ENCODE measurements at regions not wholly inside any gene's neighbourhood (a gene's known extent, or its start where the extent isn't known, plus 50 kb on each side); places are given as distances from the start of the nearest gene placed in this dataset.

DNA sequence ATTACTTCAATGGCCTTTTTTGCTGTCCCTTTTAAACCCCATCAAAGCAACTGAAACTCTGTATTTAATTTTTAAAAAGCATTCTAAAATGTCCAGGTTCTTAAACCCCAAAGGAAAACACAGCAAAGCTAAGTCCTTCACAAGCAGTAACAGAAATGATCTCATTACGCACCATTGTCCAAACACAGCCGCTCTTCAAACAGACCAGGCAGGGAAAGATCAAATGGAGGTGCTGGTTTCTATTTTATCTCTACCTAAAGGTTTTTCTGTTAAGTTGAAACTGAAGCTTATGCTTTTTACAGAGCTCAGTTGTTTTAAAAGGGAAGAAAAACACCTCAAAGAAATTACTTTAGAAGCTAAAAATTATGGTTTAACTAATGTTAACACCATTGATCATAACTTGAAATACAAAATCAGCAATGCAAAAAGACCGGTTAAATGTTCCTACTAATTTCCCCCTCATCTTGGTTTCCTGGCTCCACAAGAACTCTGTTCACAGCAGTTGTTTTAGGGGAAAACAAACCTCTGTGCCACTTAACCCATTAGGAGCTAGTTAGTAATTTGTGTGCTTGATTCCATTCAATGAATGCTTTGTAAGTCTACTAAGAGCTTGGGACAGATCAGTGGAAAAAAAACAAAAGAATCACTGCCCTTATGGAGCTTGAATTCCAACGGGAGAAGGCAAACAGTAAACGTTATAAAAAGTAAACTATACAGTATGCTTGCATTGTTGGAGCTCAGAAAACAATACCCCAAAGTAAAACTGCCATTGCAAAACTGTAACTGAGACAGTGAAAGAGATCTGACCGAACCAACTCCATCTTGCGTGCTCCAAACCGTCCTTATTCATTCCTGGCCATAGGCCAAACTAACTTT, 87.4 kb downstream of the CD24 start:
- no peaks in the 10 kb centered on the region for H3K9me3 ChIP-seq
- DNase-seq = peak; percentile 24
- H3K4me3 ChIP-seq (ENCODE audit: low read depth, low read length) = no peak overlapping the region
- H3K36me3 ChIP-seq = no peaks in the 10 kb centered on the region
- TF ChIP-seq, protein P1, sequence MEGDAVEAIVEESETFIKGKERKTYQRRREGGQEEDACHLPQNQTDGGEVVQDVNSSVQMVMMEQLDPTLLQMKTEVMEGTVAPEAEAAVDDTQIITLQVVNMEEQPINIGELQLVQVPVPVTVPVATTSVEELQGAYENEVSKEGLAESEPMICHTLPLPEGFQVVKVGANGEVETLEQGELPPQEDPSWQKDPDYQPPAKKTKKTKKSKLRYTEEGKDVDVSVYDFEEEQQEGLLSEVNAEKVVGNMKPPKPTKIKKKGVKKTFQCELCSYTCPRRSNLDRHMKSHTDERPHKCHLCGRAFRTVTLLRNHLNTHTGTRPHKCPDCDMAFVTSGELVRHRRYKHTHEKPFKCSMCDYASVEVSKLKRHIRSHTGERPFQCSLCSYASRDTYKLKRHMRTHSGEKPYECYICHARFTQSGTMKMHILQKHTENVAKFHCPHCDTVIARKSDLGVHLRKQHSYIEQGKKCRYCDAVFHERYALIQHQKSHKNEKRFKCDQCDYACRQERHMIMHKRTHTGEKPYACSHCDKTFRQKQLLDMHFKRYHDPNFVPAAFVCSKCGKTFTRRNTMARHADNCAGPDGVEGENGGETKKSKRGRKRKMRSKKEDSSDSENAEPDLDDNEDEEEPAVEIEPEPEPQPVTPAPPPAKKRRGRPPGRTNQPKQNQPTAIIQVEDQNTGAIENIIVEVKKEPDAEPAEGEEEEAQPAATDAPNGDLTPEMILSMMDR (IDR thresholded peaks at IDR 0.05; ENCODE audit: low read depth, low read length) = no peak
- H3K27me3 ChIP-seq = no peaks in the 10 kb centered on the region
- peaks cover 49% of the 10 kb centered on the region for H3K4me1 ChIP-seq

DNA sequence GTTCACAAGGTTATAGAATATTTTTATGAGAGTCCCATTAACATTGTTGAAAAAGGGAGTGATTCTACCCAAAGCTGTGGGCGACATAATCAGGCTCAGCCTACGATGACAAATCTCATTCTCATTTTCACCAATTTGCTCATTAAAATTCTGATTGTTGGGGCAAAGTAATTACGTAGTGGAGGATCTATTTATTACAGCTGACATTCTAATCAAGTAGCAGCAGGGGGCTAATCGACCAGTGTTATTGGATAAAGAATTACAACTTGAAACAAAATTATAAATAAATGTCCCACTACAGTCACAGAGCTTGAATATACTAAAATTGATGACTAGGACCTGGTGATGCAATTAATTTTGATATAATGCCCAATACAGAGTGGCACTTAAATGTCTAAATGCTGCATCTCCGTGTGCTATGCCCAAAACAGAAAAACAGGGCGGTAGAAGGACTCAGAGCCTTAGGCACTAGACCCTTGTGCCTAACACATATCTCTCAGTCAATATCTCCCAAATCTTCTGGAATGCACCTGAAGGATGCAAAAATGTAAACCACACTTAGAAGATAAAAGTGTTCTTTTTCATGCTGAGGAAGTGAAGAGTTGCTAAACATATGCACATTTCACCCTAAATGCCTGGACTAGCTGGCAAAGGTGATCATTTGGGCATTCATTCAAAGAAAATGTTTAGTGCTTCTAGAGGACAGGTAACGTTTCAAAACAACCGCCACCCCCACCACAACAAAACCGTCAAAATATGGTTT, 88.3 kb downstream of the CD24 start:
- no peak overlapping the region for H3K4me3 ChIP-seq (ENCODE audit: low read depth, low read length)
- no peaks in the 10 kb centered on the region for H3K9me3 ChIP-seq
- peaks cover 49% of the 10 kb centered on the region for H3K4me1 ChIP-seq
- no peaks in the 10 kb centered on the region for H3K27me3 ChIP-seq
- H3K36me3 ChIP-seq = no peaks in the 10 kb centered on the region
- TF ChIP-seq, protein P1 (IDR thresholded peaks at IDR 0.05; ENCODE audit: low read depth, low read length) = no peak
- DNase-seq = no peak

DNA sequence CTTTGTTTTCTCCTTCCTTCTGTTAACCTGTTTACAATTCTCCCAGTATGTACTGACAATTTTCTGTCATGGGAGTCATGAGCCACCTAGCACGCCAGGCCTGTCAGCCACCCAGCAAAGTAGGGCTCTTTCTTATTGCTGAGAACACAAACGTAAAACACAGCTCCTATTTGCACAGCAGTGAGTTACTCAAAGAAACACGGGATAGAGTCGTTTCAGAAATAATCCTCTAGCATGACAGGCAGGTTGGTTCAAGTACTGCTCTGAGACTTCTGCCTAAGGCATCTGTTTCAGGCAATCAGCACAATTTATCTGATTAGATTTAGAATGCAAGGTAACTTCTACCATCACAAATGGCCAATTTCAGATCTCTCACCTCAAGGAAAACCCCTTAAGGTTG, 88.8 kb downstream of the CD24 start:
- DNase-seq = no peak
- H3K27me3 ChIP-seq = no peaks in the 10 kb centered on the region
- TF ChIP-seq, protein P1 (IDR thresholded peaks at IDR 0.05; ENCODE audit: low read depth, low read length) = no peak
- no peaks in the 10 kb centered on the region for H3K9me3 ChIP-seq
- no peaks in the 10 kb centered on the region for H3K36me3 ChIP-seq
- peaks cover 49% of the 10 kb centered on the region for H3K4me1 ChIP-seq
- H3K4me3 ChIP-seq (ENCODE audit: low read depth, low read length) = no peak overlapping the region

DNA sequence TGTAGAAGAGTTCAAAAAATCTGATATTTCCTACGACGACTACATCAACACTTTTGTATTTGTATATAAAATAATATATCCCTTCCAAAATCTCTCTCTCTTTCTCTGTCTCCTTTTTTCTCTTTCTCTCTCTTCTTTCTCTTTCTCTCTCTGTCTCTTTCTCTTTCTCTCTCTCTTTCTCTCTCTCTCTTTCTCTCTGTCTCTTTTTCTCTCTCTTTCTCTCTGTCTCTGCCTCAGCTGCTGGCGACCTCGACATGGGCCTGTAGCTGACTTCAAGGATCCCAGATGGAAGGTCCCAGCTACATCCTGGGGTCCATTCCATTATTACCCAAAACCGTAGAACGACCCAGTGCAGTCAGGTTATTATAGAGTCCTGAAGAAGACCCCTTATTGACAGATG, 90.0 kb downstream of the CD24 start:
- Histone ChIP-seq H3K27me3 (no peaks in the 10 kb centered on the region), H3K36me3 (no peaks in the 10 kb centered on the region), H3K4me1 (peaks cover 49% of the 10 kb centered on the region), H3K4me3 (ENCODE audit: low read depth, low read length) (no peak overlapping the region), H3K9me3 (no peaks in the 10 kb centered on the region)
- DNase-seq = no peak
- TF ChIP-seq, protein P1 (IDR thresholded peaks at IDR 0.05; ENCODE audit: low read depth, low read length) = no peak

DNA sequence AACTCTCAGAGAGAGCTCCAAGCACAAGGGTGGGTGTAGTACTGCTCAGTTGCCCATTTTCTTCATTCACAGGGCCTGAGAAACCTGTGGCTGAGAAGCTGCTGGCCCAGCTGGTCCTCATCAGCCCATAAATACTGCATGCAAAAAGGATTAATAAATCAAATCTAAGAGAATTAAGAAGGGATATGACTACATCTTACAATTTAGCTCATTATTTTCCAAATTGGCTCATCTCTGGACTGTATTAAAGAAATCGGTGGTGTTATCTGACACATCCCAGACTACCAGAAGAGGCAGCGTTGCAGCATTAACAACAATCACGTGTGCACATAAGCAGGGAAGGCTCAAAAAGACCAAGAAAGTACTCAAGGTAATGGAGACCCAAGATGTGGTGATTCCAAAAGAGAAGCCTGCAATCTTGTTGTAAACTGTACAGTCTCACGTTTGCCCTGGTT, 90.7 kb downstream of the CD24 start:
- Histone ChIP-seq H3K36me3 (no peaks in the 10 kb centered on the region), H3K27me3 (no peaks in the 10 kb centered on the region), H3K9me3 (no peaks in the 10 kb centered on the region), H3K4me3 (ENCODE audit: low read depth, low read length) (no peak overlapping the region), H3K4me1 (peaks cover 49% of the 10 kb centered on the region)
- TF ChIP-seq, protein P1 (IDR thresholded peaks at IDR 0.05; ENCODE audit: low read depth, low read length) = 0 out of 2 replicates have a peak, but pooled peaks have one; percentile 11
- peak; percentile 55 for DNase-seq

All from BE2C (cell line).